ENCODE measurements at regions not wholly inside any gene's neighbourhood (a gene's known extent, or its start where the extent isn't known, plus 50 kb on each side); places are given as distances from the start of the nearest gene placed in this dataset.

DNA sequence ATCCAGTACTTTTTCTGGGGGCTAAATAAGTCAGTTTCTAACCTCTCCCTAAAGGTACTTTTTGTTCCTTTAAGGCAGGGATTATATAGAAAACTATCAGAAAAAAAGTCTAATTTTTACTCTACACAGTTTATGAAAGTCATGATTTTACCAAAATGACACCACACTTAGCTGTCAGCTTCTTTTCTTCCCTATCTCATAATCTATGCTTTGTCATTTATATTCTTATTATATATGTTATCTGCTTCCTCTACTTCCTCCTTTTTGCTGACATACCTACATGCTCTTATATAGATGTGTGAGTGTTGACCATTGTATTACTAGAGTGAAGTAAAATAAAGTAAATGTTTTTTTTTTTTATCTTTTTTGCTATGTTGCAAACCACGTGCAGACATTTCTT lies 203.9 kb upstream of the CHRM2 start:
- TF ChIP-seq, protein P1, sequence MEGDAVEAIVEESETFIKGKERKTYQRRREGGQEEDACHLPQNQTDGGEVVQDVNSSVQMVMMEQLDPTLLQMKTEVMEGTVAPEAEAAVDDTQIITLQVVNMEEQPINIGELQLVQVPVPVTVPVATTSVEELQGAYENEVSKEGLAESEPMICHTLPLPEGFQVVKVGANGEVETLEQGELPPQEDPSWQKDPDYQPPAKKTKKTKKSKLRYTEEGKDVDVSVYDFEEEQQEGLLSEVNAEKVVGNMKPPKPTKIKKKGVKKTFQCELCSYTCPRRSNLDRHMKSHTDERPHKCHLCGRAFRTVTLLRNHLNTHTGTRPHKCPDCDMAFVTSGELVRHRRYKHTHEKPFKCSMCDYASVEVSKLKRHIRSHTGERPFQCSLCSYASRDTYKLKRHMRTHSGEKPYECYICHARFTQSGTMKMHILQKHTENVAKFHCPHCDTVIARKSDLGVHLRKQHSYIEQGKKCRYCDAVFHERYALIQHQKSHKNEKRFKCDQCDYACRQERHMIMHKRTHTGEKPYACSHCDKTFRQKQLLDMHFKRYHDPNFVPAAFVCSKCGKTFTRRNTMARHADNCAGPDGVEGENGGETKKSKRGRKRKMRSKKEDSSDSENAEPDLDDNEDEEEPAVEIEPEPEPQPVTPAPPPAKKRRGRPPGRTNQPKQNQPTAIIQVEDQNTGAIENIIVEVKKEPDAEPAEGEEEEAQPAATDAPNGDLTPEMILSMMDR (IDR thresholded peaks at IDR 0.05) = no peak
- no peak for TF ChIP-seq POLR2A (IDR thresholded peaks at IDR 0.05)

Data from esophagus squamous epithelium (tissue), 4 donors.